Liver (tissue), 8 donors: ENCODE measurements at regions not wholly inside any gene's neighbourhood (a gene's known extent, or its start where the extent isn't known, plus 50 kb on each side); places are given as distances from the start of the nearest gene placed in this dataset.

Experiments
- DNase-seq: peaks from one replicate; pipeline ENCODE4 v3.0.0-alpha.2; 2017; ENCODE audit warnings: low spot score
- H3K27ac ChIP-seq, 2 donors: one replicate each; pipeline ENCODE4 v1.7.0; 2013; ENCODE audit warnings: inconsistent platforms in 2 of 2, low read length in 2 of 2, control low read depth in 1 of 2, low read depth in 1 of 2, mild to moderate bottlenecking in 1 of 2
- H3K27me3 ChIP-seq, 4 donors: one replicate each; pipeline versions ENCODE4 v1.6.1 to v1.7.0; 2013; ENCODE audit warnings: low read length in 3 of 4, inconsistent platforms in 1 of 4, mild to moderate bottlenecking in 1 of 4, moderate library complexity in 1 of 4; ENCODE audit not compliant: control insufficient read depth in 4 of 4, insufficient read depth in 4 of 4
- H3K36me3 ChIP-seq, 4 donors: one replicate each; pipeline versions ENCODE4 v1.6.1 to v1.7.0; 2013; ENCODE audit warnings: low read length in 3 of 4, mild to moderate bottlenecking in 3 of 4, low read depth in 1 of 4, moderate library complexity in 1 of 4; ENCODE audit not compliant: control insufficient read depth in 4 of 4, insufficient read depth in 3 of 4
- H3K4me1 ChIP-seq, 4 donors: one replicate each; pipeline versions ENCODE4 v1.6.1 to v1.7.0; 2013; ENCODE audit warnings: low read length in 3 of 4, mild to moderate bottlenecking in 3 of 4, moderate library complexity in 1 of 4; ENCODE audit not compliant: control insufficient read depth in 4 of 4, insufficient read depth in 4 of 4
- H3K4me3 ChIP-seq, 3 donors: one replicate each; pipeline versions ENCODE4 v1.6.1 to v1.7.0; 2013; ENCODE audit warnings: low read length in 3 of 3, control low read depth in 1 of 3, low read depth in 1 of 3, mild to moderate bottlenecking in 1 of 3
- H3K9ac ChIP-seq, 2 donors: one replicate each; pipeline ENCODE4 v1.7.0; 2013; ENCODE audit warnings: low read length in 2 of 2, mild to moderate bottlenecking in 2 of 2, moderate library complexity in 2 of 2, control low read depth in 1 of 2, low read depth in 1 of 2
- H3K9me3 ChIP-seq, 4 donors: one replicate each; pipeline versions ENCODE4 v1.6.1 to v1.7.0; 2013; ENCODE audit warnings: low read length in 3 of 4; ENCODE audit not compliant: control insufficient read depth in 4 of 4
- ATF3 ChIP-seq: IDR thresholded peaks from 2 replicates; pipeline ENCODE4 v1.6.1; 2016; ENCODE audit warnings: antibody characterized with exemption
- CTCF ChIP-seq: fragments of 150-350 bp; IDR thresholded peaks from 2 replicates; pipeline ENCODE4 v1.5.1; 2017; ENCODE audit warnings: improper control_type of control experiment, low read depth, low read length; ENCODE audit not compliant: missing input control
- EGR1 ChIP-seq, 2 donors: IDR thresholded peaks; 2 replicates each; pipeline ENCODE4 v1.6.1; 2016 to 2018; ENCODE audit warnings: antibody characterized with exemption in 2 of 2, low read depth in 2 of 2
- FOXA1 ChIP-seq: IDR thresholded peaks from 2 replicates; pipeline ENCODE4 v1.6.1; 2016; ENCODE audit warnings: antibody characterized with exemption
- FOXA2 ChIP-seq: IDR thresholded peaks from 2 replicates; pipeline ENCODE4 v1.6.1; 2016; ENCODE audit warnings: antibody characterized with exemption
- GABPA ChIP-seq, 2 donors: IDR thresholded peaks in 1 of 2; conservative IDR thresholded peaks in 1 of 2; 2 replicates each; pipeline ENCODE4 v1.6.1; 2016; ENCODE audit warnings: antibody characterized with exemption in 2 of 2, mild to moderate bottlenecking in 1 of 2, moderate library complexity in 1 of 2
- HNF4A ChIP-seq, 2 donors: conservative IDR thresholded peaks; 2 replicates each; pipeline ENCODE4 v1.6.1; 2016; ENCODE audit warnings: antibody characterized with exemption in 2 of 2, mild to moderate bottlenecking in 2 of 2
- JUND ChIP-seq, 2 donors: IDR thresholded peaks; 2 replicates each; pipeline ENCODE4 v1.6.1; 2016; ENCODE audit warnings: antibody characterized with exemption in 2 of 2
- MAX ChIP-seq: IDR thresholded peaks from 2 replicates; pipeline ENCODE4 v1.6.1; 2016; ENCODE audit warnings: antibody characterized with exemption
- RAD21 ChIP-seq, 2 donors: IDR thresholded peaks; 2 replicates each; pipeline ENCODE4 v1.6.1; 2016; ENCODE audit warnings: antibody characterized with exemption in 2 of 2, mild to moderate bottlenecking in 2 of 2
- REST ChIP-seq: IDR thresholded peaks from 2 replicates; pipeline ENCODE4 v1.6.1; 2016; ENCODE audit warnings: antibody characterized with exemption, mild to moderate bottlenecking
- RXRA ChIP-seq, 2 donors: IDR thresholded peaks; 2 replicates each; pipeline ENCODE4 v1.6.1; 2017 to 2018; ENCODE audit warnings: antibody characterized with exemption in 2 of 2, mild to moderate bottlenecking in 1 of 2
- SP1 ChIP-seq: IDR thresholded peaks from 2 replicates; pipeline ENCODE4 v1.6.1; 2018; ENCODE audit warnings: antibody characterized with exemption, mild to moderate bottlenecking
- YY1 ChIP-seq: IDR thresholded peaks from 2 replicates; pipeline ENCODE4 v1.6.1; 2016; ENCODE audit warnings: antibody characterized with exemption, mild to moderate bottlenecking
- WGBS: extraction: QIAGEN DNeasy Blood & Tissue Kit; methylation state at CpG from one replicate; pipeline ENCODE4 v1.1.7; 2013; 5-methylcytosine and 5-hydroxymethylcytosine counted together
- donor health status: healthy.
- donor health status: healthy.
- donor health status: healthy.
- donor health status: healthy.
- donor health status: healthy.

GRCh38 chr4:60081839-60082238, 1118.3 kb upstream of the ADGRL3 start:
- TF ChIP-seq EGR1 (IDR thresholded peaks at IDR 0.05; ENCODE audit: low read depth in 2 of 2), result no peak
- TF ChIP-seq SP1, result no peak
- TF ChIP-seq ATF3, result no peak
- no peak for TF ChIP-seq FOXA2
- no peak for TF ChIP-seq REST
- TF ChIP-seq MAX, result no peak
- TF ChIP-seq CTCF, result no peak
- no peak overlapping the region for H3K4me3 ChIP-seq
- H3K4me1 ChIP-seq, result no peaks in the 10 kb centered on the region
- no peak overlapping the region for H3K9ac ChIP-seq
- no peaks in the 10 kb centered on the region for H3K27me3 ChIP-seq
- H3K36me3 ChIP-seq, result no peaks in the 10 kb centered on the region
- DNase-seq, result no peak
- no peak overlapping the region for H3K27ac ChIP-seq
- 40% methylated on average over 2 of the region's 2 CpGs for WGBS
- no peaks in the 10 kb centered on the region for H3K9me3 ChIP-seq

GRCh38 chr4:60088807-60089486, 1111.2 kb upstream of the ADGRL3 start:
- H3K4me3 ChIP-seq, result no peak overlapping the region
- WGBS, result 65% methylated on average over 3 of the region's 3 CpGs

More at GRCh38 chr4:60088807-60089486, 1111.2 kb upstream of the ADGRL3 start:
- DNase-seq, result no peak
- H3K4me1 ChIP-seq, result no peaks in the 10 kb centered on the region
- no peak overlapping the region for H3K27ac ChIP-seq
- no peaks in the 10 kb centered on the region for H3K9me3 ChIP-seq
- no peak for TF ChIP-seq RAD21 (IDR thresholded peaks at IDR 0.05)
- TF ChIP-seq FOXA1, result no peak
- no peak for TF ChIP-seq FOXA2
- no peak for TF ChIP-seq JUND (IDR thresholded peaks at IDR 0.05)
- TF ChIP-seq MAX, result no peak
- TF ChIP-seq CTCF, result no peak
- no peak for TF ChIP-seq YY1
- TF ChIP-seq GABPA (IDR thresholded peaks at IDR 0.05 in 1 of 2, conservative IDR thresholded peaks at IDR 0.05 in 1 of 2), result no peak
- TF ChIP-seq RXRA (IDR thresholded peaks at IDR 0.05), result no peak
- no peak for TF ChIP-seq HNF4A (conservative IDR thresholded peaks at IDR 0.05)
- no peak for TF ChIP-seq REST
- no peaks in the 10 kb centered on the region for H3K36me3 ChIP-seq
- no peaks in the 10 kb centered on the region for H3K27me3 ChIP-seq
- H3K9ac ChIP-seq, result no peak overlapping the region
